Loucy (cell line): ENCODE measurements at regions not wholly inside any gene's neighbourhood (a gene's known extent, or its start where the extent isn't known, plus 50 kb on each side); places are given as distances from the start of the nearest gene placed in this dataset.
A peak's percentile ranks its signal among the peaks of the same experiment; 100 is the strongest.
"Not testable (repeated sequence)": the region's sequence is repeated elsewhere in the genome, so short reads cannot be mapped to it uniquely, and the experiment has no call there.

Source experiments
- H2AFZ ChIP-seq: fragments of 200-600 bp; sonication (generic); 2 replicates; pipeline ENCODE4 v1.6.0; 2016; ENCODE audit warnings: antibody characterized with exemption, mild to moderate bottlenecking, low read length, moderate library complexity
- H3F3A ChIP-seq: fragments of 200-600 bp; 2 replicates; pipeline ENCODE4 v1.6.0; 2016; ENCODE audit warnings: antibody characterized with exemption, low read depth, mild to moderate bottlenecking
- H3K27me3 ChIP-seq: fragments of 200-600 bp; sonication (generic); 2 replicates; pipeline ENCODE4 v1.6.1; 2014; ENCODE audit warnings: low read length, mild to moderate bottlenecking; ENCODE audit not compliant: insufficient read depth, poor library complexity, severe bottlenecking
- H3K36me3 ChIP-seq: fragments of 200-600 bp; sonication (generic); 2 replicates; pipeline ENCODE4 v1.6.1; 2016; ENCODE audit warnings: low read length; ENCODE audit not compliant: insufficient read depth
- H3K4me1 ChIP-seq: fragments of 200-600 bp; sonication (generic); 2 replicates; pipeline ENCODE4 v1.5.1; 2014; ENCODE audit warnings: low read length, mild to moderate bottlenecking; ENCODE audit not compliant: insufficient read depth, poor library complexity, severe bottlenecking
- H3K4me2 ChIP-seq: fragments of 200-600 bp; sonication (generic); 2 replicates; pipeline ENCODE4 v1.6.0; 2014; ENCODE audit warnings: antibody characterized with exemption, low read length, low read depth, mild to moderate bottlenecking; ENCODE audit not compliant: poor library complexity, severe bottlenecking
- H3K4me3 ChIP-seq: fragments of 200-600 bp; sonication (generic); 2 replicates; pipeline ENCODE4 v1.5.1; 2014; ENCODE audit warnings: low read length, mild to moderate bottlenecking, mixed read lengths; ENCODE audit not compliant: poor library complexity, severe bottlenecking
- H3K79me2 ChIP-seq: fragments of 200-600 bp; sonication (generic); 2 replicates; pipeline ENCODE4 v1.6.1; 2014; ENCODE audit warnings: low read length; ENCODE audit not compliant: insufficient read depth
- H3K9ac ChIP-seq: fragments of 200-600 bp; sonication (generic); 2 replicates; pipeline ENCODE4 v1.6.0; 2014; ENCODE audit warnings: mild to moderate bottlenecking, low read depth, low read length, moderate library complexity; ENCODE audit not compliant: poor library complexity, severe bottlenecking
- H3K9me2 ChIP-seq: fragments of 200-600 bp; sonication (generic); replicated peaks from 2 replicates; pipeline ENCODE4 v1.6.1; 2016; ENCODE audit warnings: low read depth, low read length, mixed read lengths
- H3K9me3 ChIP-seq: fragments of 200-600 bp; sonication (generic); 2 replicates; pipeline ENCODE4 v1.6.1; 2014; ENCODE audit warnings: mild to moderate bottlenecking, antibody characterized with exemption, low read length, low read depth; ENCODE audit not compliant: insufficient read depth
- H4K20me1 ChIP-seq: fragments of 200-600 bp; sonication (generic); 2 replicates; pipeline ENCODE4 v1.6.0; 2014; ENCODE audit warnings: antibody characterized with exemption, low read length, mild to moderate bottlenecking; ENCODE audit not compliant: insufficient read depth, poor library complexity, severe bottlenecking
- CTCF ChIP-seq: fragments of 200-600 bp; sonication (generic); conservative IDR thresholded peaks from 2 replicates; pipeline ENCODE4 v1.5.1; 2014; ENCODE audit warnings: mild to moderate bottlenecking, antibody characterized with exemption, low read length
- EZH2phosphoT487 ChIP-seq: fragments of 200-600 bp; IDR thresholded peaks from 2 replicates; pipeline ENCODE4 v1.6.1; 2018; ENCODE audit warnings: antibody characterized with exemption, mild to moderate bottlenecking, moderate library complexity, borderline replicate concordance

- TF ChIP-seq CTCF (no peak), EZH2phosphoT487 (no peak)
- no peaks in the 10 kb centered on the region for H3F3A ChIP-seq
- H3K9me2 ChIP-seq, result no peaks in the 10 kb centered on the region
- no peak overlapping the region for H2AFZ ChIP-seq
- no peaks in the 10 kb centered on the region for H3K36me3 ChIP-seq
- H3K9ac ChIP-seq, result no peak overlapping the region
- H3K27me3 ChIP-seq, result no peaks in the 10 kb centered on the region
- H3K4me3 ChIP-seq, result no peak overlapping the region
- H3K4me1 ChIP-seq, result peaks cover 20% of the 10 kb centered on the region
- no peaks in the 10 kb centered on the region for H3K79me2 ChIP-seq
- H3K4me2 ChIP-seq, result no peak overlapping the region
- no peaks in the 10 kb centered on the region for H3K9me3 ChIP-seq
- H4K20me1 ChIP-seq, result no peaks in the 10 kb centered on the region
Observed at GRCh38 chr1:234826352-234826751, 216.4 kb upstream of the IRF2BP2 start.

GRCh38 chr1:234825498-234826165 is 215.7 kb upstream of the IRF2BP2 start:
- Histone ChIP-seq H3K4me3 (no peak overlapping the region), H3F3A (no peaks in the 10 kb centered on the region), H3K9me3 (no peaks in the 10 kb centered on the region), H4K20me1 (no peaks in the 10 kb centered on the region), H3K79me2 (no peaks in the 10 kb centered on the region), H3K27me3 (no peaks in the 10 kb centered on the region), H2AFZ (no peak overlapping the region), H3K4me2 (peak overlapping the region; percentile 3), H3K4me1 (peaks cover 20% of the 10 kb centered on the region), H3K9me2 (no peaks in the 10 kb centered on the region), H3K36me3 (no peaks in the 10 kb centered on the region), H3K9ac (no peak overlapping the region)
- no peak for TF ChIP-seq CTCF
- peak; percentile 42; the same call in 1 of the 2 replicates for TF ChIP-seq EZH2phosphoT487

- H3K9me3 ChIP-seq, H4K20me1 ChIP-seq, H3K4me2 ChIP-seq: not testable (repeated sequence)
Observed at GRCh38 chr1:234824836-234825235, 214.9 kb upstream of the IRF2BP2 start.

More at GRCh38 chr1:234824836-234825235, 214.9 kb upstream of the IRF2BP2 start:
- H3K9me2 ChIP-seq, H3K9ac ChIP-seq, H3K36me3 ChIP-seq, H3K27me3 ChIP-seq, H3K79me2 ChIP-seq, H3K4me3 ChIP-seq, H2AFZ ChIP-seq, H3F3A ChIP-seq: not testable (repeated sequence)
- peaks cover 20% of the 10 kb centered on the region for H3K4me1 ChIP-seq
